Fibroblast of lung (primary cell): ENCODE measurements at regions not wholly inside any gene's neighbourhood (a gene's known extent, or its start where the extent isn't known, plus 50 kb on each side); places are given as distances from the start of the nearest gene placed in this dataset.

Experiments
- CTCF ChIP-seq, 2 donors: IDR thresholded peaks in 1 of 2; conservative IDR thresholded peaks in 1 of 2; 1 replicate in 1 of 2; 2 replicates in 1 of 2; pipeline ENCODE4 v1.5.1; 2011 to 2012; ENCODE audit warnings: low read length in 2 of 2, control low read depth in 1 of 2, inconsistent platforms in 1 of 2, low read depth in 1 of 2, mild to moderate bottlenecking in 1 of 2
- EZH2 ChIP-seq: IDR thresholded peaks from 2 replicates; pipeline ENCODE4 v1.5.1; 2012; ENCODE audit warnings: low read length, control low read depth, mild to moderate bottlenecking; ENCODE audit errors: missing control alignments

GRCh38 chr2:195307751-195308150 is 349.3 kb upstream of the SLC39A10 start:
- TF ChIP-seq CTCF (conservative IDR thresholded peaks at IDR 0.05 in 1 of 2, IDR thresholded peaks at IDR 0.05 in 1 of 2; ENCODE audit: low read depth in 1 of 2, low read length in 2 of 2) (no peak), EZH2 (no peak)
